ENCODE measurements at regions not wholly inside any gene's neighbourhood (a gene's known extent, or its start where the extent isn't known, plus 50 kb on each side); places are given as distances from the start of the nearest gene placed in this dataset.

DNA sequence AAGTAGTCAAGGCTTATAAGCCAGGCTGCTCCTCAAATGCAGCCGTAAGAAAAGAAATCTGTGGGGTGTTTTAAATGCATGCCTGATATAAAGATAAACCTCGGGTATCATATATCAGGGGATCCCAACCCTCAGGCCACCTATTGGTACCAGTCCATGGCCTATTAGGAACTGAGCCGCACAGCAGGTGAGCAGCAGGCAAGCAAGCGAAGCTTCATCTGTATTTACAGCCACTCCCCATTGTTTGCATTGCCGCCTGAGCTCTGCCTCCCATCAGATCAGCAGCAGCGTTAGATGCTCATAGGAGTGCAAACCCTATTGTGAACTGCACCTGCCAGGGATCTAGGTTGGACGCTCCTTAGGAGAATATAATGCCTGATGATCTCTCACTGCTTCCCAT lies 233.5 kb upstream of the SERP2 start (continued):
- TF ChIP-seq ZNF248 (tag by site-specific recombination; IDR thresholded peaks at IDR 0.05): no peak
- no peak for TF ChIP-seq ZNF223 (tag by site-specific recombination; IDR thresholded peaks at IDR 0.05)
- peak; percentile 53; the same call in 1 of the 2 replicates for TF ChIP-seq IKZF3 (tag by site-specific recombination; IDR thresholded peaks at IDR 0.05)
- TF ChIP-seq, protein P1, sequence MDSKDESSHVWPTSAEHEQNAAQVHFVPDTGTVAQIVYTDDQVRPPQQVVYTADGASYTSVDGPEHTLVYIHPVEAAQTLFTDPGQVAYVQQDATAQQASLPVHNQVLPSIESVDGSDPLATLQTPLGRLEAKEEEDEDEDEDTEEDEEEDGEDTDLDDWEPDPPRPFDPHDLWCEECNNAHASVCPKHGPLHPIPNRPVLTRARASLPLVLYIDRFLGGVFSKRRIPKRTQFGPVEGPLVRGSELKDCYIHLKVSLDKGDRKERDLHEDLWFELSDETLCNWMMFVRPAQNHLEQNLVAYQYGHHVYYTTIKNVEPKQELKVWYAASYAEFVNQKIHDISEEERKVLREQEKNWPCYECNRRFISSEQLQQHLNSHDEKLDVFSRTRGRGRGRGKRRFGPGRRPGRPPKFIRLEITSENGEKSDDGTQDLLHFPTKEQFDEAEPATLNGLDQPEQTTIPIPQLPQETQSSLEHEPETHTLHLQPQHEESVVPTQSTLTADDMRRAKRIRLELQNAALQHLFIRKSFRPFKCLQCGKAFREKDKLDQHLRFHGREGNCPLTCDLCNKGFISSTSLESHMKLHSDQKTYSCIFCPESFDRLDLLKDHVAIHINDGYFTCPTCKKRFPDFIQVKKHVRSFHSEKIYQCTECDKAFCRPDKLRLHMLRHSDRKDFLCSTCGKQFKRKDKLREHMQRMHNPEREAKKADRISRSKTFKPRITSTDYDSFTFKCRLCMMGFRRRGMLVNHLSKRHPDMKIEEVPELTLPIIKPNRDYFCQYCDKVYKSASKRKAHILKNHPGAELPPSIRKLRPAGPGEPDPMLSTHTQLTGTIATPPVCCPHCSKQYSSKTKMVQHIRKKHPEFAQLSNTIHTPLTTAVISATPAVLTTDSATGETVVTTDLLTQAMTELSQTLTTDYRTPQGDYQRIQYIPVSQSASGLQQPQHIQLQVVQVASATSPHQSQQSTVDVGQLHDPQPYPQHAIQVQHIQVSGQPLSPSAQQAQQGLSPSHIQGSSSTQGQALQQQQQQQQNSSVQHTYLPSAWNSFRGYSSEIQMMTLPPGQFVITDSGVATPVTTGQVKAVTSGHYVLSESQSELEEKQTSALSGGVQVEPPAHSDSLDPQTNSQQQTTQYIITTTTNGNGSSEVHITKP (tag by site-specific recombination; IDR thresholded peaks at IDR 0.05): no peak
- TF ChIP-seq ZNF670 (tag by site-specific recombination; IDR thresholded peaks at IDR 0.05; ENCODE audit: low read depth): no peak
- TF ChIP-seq ZNF473 (tag by site-specific recombination; IDR thresholded peaks at IDR 0.05): no peak
- TF ChIP-seq ZBTB17 (tag by site-specific recombination; IDR thresholded peaks at IDR 0.05): peak; percentile 16; the same call in 1 of the 2 replicates
- no peak for TF ChIP-seq MEIS1 (CRISPR knock-in tag; IDR thresholded peaks at IDR 0.05; ENCODE audit: borderline replicate concordance)
- no peak for TF ChIP-seq ZNF37A (tag by site-specific recombination; IDR thresholded peaks at IDR 0.05)
- TF ChIP-seq, protein P2, sequence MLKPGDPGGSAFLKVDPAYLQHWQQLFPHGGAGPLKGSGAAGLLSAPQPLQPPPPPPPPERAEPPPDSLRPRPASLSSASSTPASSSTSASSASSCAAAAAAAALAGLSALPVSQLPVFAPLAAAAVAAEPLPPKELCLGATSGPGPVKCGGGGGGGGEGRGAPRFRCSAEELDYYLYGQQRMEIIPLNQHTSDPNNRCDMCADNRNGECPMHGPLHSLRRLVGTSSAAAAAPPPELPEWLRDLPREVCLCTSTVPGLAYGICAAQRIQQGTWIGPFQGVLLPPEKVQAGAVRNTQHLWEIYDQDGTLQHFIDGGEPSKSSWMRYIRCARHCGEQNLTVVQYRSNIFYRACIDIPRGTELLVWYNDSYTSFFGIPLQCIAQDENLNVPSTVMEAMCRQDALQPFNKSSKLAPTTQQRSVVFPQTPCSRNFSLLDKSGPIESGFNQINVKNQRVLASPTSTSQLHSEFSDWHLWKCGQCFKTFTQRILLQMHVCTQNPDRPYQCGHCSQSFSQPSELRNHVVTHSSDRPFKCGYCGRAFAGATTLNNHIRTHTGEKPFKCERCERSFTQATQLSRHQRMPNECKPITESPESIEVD (tag by site-specific recombination; IDR thresholded peaks at IDR 0.05): no peak
- TF ChIP-seq, protein P3, sequence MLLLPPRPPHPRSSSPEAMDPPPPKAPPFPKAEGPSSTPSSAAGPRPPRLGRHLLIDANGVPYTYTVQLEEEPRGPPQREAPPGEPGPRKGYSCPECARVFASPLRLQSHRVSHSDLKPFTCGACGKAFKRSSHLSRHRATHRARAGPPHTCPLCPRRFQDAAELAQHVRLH (tag by site-specific recombination; IDR thresholded peaks at IDR 0.05): no peak
- TF ChIP-seq ZBTB7A (tag by site-specific recombination; IDR thresholded peaks at IDR 0.05; ENCODE audit: low read depth): no peak
- no peak for TF ChIP-seq KLF1 (tag by site-specific recombination; IDR thresholded peaks at IDR 0.05)
- TF ChIP-seq EGR2 (tag by site-specific recombination; IDR thresholded peaks at IDR 0.05; ENCODE audit: low read depth): no peak
- TF ChIP-seq GLIS1 (tag by site-specific recombination; IDR thresholded peaks at IDR 0.05): peak; percentile 37; the same call in 1 of the 2 replicates
- TF ChIP-seq ZNF19 (tag by site-specific recombination; IDR thresholded peaks at IDR 0.05; ENCODE audit: low read depth): no peak
- TF ChIP-seq, protein P4, sequence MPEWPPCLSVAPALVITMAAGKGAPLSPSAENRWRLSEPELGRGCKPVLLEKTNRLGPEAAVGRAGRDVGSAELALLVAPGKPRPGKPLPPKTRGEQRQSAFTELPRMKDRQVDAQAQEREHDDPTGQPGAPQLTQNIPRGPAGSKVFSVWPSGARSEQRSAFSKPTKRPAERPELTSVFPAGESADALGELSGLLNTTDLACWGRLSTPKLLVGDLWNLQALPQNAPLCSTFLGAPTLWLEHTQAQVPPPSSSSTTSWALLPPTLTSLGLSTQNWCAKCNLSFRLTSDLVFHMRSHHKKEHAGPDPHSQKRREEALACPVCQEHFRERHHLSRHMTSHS (tag by site-specific recombination; IDR thresholded peaks at IDR 0.05): no peak
- TF ChIP-seq ZXDB (tag by site-specific recombination; IDR thresholded peaks at IDR 0.05): no peak
- TF ChIP-seq ZNF610 (tag by site-specific recombination; IDR thresholded peaks at IDR 0.05; ENCODE audit: borderline replicate concordance): peak; percentile 99
- no peak for TF ChIP-seq ZNF830 (tag by site-specific recombination; IDR thresholded peaks at IDR 0.05; ENCODE audit: low read depth)
- TF ChIP-seq ZNF529 (tag by site-specific recombination; IDR thresholded peaks at IDR 0.05; ENCODE audit: insufficient replicate concordance): no peak
- no peak for TF ChIP-seq ZNF175 (tag by site-specific recombination; IDR thresholded peaks at IDR 0.05)
- TF ChIP-seq, protein P5, sequence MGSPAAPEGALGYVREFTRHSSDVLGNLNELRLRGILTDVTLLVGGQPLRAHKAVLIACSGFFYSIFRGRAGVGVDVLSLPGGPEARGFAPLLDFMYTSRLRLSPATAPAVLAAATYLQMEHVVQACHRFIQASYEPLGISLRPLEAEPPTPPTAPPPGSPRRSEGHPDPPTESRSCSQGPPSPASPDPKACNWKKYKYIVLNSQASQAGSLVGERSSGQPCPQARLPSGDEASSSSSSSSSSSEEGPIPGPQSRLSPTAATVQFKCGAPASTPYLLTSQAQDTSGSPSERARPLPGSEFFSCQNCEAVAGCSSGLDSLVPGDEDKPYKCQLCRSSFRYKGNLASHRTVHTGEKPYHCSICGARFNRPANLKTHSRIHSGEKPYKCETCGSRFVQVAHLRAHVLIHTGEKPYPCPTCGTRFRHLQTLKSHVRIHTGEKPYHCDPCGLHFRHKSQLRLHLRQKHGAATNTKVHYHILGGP (tag by site-specific recombination; IDR thresholded peaks at IDR 0.05): no peak
- TF ChIP-seq ZNF292 (tag by site-specific recombination; IDR thresholded peaks at IDR 0.05; ENCODE audit: borderline replicate concordance, low read depth): no peak
- TF ChIP-seq ZIC2 (tag by site-specific recombination; IDR thresholded peaks at IDR 0.05): peak; percentile 87
- no peak for TF ChIP-seq SALL2 (tag by site-specific recombination; IDR thresholded peaks at IDR 0.05; ENCODE audit: borderline replicate concordance)
- TF ChIP-seq ZNF776 (tag by site-specific recombination; IDR thresholded peaks at IDR 0.05; ENCODE audit: borderline replicate concordance): no peak
- TF ChIP-seq, protein P6, sequence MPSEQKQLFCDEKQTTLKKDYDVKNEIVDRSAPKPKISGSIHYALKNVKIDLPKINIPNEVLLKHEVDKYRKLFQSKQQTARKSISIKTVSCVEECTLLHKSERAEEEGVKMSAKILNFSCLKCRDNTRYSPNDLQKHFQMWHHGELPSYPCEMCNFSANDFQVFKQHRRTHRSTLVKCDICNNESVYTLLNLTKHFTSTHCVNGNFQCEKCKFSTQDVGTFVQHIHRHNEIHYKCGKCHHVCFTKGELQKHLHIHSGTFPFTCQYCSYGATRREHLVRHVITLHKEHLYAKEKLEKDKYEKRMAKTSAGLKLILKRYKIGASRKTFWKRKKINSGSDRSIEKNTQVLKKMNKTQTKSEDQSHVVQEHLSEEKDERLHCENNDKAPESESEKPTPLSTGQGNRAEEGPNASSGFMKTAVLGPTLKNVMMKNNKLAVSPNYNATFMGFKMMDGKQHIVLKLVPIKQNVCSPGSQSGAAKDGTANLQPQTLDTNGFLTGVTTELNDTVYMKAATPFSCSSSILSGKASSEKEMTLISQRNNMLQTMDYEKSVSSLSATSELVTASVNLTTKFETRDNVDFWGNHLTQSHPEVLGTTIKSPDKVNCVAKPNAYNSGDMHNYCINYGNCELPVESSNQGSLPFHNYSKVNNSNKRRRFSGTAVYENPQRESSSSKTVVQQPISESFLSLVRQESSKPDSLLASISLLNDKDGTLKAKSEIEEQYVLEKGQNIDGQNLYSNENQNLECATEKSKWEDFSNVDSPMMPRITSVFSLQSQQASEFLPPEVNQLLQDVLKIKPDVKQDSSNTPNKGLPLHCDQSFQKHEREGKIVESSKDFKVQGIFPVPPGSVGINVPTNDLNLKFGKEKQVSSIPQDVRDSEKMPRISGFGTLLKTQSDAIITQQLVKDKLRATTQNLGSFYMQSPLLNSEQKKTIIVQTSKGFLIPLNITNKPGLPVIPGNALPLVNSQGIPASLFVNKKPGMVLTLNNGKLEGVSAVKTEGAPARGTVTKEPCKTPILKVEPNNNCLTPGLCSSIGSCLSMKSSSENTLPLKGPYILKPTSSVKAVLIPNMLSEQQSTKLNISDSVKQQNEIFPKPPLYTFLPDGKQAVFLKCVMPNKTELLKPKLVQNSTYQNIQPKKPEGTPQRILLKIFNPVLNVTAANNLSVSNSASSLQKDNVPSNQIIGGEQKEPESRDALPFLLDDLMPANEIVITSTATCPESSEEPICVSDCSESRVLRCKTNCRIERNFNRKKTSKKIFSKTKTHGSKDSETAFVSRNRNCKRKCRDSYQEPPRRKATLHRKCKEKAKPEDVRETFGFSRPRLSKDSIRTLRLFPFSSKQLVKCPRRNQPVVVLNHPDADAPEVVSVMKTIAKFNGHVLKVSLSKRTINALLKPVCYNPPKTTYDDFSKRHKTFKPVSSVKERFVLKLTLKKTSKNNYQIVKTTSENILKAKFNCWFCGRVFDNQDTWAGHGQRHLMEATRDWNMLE (tag by site-specific recombination; conservative IDR thresholded peaks at IDR 0.05; ENCODE audit: low read depth): no peak
- TF ChIP-seq ZNF792 (tag by site-specific recombination; IDR thresholded peaks at IDR 0.05): no peak
